ENCODE measurements at regions not wholly inside any gene's neighbourhood (a gene's known extent, or its start where the extent isn't known, plus 50 kb on each side); places are given as distances from the start of the nearest gene placed in this dataset.

DNA sequence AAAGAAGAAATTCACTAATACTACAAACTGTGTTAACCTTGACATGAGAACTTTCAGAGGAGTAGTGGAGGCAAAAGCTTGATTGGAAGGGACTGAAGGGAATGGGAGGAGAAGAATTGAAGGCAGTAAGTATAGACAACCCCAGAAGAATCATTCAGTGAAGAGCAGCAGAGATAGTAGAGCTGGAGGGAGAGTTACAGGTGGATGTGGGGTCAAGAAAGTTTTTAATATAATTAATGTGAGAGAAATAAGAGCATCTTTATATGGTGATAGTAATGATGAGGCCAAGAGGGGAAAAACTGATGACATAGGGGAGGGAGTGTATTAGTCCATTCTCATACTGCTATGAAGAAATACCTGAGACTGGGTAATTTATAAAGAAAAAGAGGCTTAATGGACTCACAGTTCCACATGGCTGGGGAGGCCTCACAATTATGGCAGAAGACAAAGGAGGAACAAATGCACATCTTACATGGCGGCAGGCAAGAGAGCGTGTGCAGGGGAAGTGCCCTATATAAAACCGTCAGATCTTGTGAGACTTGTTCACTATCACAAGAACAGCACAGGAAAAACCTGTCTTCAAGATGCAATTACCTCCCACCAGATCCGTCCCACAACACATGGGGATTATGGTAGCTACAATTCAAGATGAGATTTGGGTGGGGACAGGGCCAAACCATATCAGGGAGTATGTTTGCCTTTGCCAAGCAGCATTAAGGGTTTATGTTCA, 88.3 kb upstream of the PIK3CG start:
- no peak for DNase-seq

DNA sequence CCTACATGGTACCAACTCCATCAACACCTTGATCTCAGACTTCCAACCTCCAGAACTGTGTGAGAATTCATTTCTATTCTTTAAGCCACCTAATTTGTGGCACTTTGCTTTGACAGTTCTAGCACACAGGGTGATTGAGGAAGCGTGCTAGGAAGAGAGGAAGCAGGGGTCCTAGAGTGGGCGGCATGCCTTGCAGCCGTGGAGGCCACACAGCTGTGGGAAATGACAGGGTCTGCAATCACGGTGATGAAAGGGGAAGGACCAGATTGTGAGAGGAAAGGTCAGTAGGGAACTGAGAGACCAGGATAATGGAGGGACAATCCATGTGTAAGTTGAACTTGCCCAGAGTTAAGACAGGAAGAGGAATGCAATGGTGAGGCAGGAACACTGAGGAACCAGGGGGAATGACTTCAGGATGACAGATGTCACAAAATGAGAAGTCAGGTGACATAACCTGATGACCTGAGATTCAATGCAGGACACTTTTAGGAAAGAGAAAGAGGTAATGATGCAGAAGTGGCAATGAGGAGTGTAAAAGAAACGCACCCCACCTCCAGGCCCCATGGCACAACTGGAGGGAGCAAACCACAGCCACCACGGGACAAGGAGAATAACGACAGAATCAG, 87.3 kb upstream of the PIK3CG start:
- no peak for DNase-seq

DNA sequence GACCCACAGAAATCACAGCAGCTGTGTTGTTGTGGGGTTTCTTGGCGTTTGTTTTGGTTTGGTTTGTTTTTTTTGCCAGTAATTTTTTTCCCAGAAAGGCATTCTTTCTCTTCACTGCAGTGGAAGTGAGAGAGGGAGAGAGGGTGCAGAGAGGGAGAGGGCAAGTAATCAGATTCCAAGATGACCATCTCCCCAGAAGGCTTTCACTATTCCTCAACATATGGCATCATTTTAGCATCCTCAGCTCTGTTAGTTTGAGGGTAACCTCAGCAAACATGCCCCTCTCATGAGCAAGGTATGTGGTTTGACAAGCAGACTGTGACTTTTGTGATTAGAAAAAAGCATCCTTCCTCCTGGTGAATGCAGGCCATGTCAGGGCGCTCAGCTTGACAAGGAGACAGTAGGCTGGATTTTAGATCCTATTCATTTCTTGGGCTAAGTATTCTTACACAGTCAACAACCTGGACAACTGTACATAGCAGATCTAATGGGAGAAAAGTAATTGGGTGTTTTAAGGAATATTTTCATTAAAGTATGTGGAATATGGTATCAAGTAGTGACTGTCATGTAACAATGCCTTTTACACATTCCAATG, 86.3 kb upstream of the PIK3CG start:
- no peak for DNase-seq

DNA sequence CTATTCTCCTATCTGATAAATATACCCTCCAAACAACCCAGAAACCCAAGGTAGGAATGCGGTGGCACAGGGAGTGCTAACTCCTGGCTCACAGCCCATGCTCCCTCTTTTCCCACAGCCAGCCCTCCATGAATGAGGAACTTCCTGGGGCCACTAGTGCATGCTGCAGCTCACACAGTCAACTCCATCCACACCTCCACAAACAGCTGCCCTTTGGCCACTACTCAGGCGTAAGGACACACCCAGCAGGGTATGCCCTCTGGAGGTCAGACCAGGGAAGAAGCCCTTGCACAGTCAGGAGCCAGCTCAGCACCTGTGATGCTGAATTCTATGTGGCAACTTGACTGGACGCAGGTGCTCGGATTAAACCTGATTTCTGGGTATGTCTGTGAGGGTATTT, 85.2 kb upstream of the PIK3CG start:
- no peak for DNase-seq

GRCh38 chr7:106781007-106781406, 84.1 kb upstream of the PIK3CG start:
- no peak for DNase-seq

- DNase-seq, result no peak
These were observed 83.1 kb upstream of the PIK3CG start for GRCh38 chr7:106781828-106782544.

- DNase-seq, result no peak
These were observed 81.8 kb upstream of the PIK3CG start for GRCh38 chr7:106783286-106783685.

DNA sequence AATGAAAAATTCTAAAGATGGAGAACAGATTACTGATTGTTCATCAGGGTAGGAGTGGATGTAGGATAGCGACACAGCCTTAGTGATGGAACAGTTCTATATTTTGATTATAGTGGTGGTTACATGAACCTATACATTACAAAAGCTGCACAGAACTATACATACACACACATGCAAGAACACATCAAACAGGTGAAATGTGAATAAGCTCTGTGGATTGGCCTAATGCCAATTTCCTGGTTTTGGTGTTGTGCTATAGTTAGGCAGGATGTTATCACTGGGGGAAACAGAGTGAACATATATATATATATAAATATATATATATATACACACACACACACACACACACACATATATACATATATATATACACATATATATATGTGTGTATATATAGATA, 76.4 kb upstream of the PIK3CG start:
- no peak for DNase-seq

DNA sequence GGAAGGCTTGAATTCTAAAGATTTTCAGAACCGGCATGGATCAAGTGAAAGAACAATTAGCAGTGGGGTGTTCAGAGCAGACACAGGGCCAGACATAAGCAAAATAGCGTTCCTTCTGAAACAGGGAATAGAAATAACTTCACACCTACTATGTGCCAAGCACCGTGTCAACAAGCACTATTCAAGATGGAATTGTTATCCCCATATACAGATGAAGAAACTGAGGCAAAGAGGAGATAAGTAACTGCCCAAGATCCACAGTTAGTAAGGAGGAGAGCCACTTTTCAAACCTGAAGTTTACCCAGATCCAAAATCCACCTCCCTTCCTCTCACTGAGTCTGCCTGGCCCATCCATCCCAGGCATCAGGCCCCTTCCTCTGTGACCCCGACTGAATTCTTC, 73.6 kb upstream of the PIK3CG start:
- no peak for DNase-seq

DNA sequence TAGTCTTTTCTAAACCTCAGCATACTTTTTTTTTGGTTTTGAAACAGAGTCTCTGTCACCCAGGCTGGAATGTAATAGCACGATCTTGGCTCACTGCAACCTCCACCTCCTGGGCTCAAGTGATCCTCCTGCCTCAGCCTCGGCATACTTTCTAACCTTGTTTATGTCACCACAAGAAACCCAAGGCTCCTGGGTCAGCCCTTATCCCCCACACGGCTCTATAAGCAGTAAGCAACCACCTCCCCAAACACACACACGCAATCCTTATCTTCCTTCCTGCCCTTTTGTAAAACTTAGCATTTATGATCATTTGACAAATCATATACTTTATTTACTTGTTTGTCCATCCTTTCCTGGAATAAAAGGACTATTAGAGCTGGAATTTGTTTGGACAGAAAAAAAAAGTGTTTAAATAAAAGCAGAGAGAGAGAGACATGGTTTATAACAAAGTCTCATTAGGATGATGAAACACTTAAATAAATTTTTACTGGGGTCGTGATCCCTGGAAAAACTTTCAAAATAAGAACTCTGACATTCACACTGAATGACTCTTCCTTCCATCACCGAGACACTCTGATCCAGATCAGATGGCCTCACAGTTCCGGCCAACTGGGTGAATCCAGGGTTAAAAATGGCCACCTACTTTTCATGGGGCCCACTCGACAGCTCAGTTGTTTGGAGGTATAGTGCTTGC, 72.7 kb upstream of the PIK3CG start:
- DNase-seq, result no peak

- DNase-seq, result no peak
These were observed 71.8 kb upstream of the PIK3CG start for GRCh38 chr7:106793015-106793975.

DNA sequence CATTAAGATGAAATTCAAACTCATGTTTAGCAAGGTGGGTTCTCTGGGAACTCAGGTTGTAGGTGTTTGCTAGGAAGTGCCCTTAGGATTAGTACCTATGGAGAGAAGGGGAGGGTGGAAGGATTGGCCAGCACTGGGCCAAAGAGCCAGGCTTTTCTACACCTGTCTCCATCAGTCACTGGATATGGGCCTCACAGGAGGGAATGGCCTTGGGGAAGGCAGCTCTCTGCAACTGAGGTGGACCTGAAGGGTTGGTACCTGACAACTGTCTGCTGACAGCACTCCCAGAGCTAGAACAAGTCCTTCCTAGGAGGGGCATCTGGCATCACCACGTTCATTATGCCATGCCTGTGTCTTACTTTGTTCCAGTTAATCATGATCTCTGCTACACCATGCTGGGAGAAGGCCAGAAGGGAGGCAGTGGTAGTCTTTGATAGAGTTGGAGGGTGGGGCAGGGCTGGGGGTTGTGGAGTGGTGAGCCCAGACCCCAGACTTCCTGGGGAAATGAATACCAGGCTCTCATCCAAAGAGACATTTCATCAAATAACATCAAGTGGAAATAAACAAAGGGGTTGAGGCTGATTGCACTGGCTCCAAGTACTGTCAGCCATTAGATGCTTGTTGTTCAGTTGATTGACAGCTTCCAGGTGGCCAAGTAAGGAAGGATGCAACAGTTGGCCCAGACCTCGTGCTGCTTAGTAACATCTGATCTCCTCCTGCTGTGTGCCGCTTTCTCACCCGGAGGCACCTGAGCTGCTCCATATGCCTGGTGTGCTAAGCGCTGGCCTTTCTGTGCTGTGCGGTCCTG, 70.6 kb upstream of the PIK3CG start:
- DNase-seq, result no peak

DNA sequence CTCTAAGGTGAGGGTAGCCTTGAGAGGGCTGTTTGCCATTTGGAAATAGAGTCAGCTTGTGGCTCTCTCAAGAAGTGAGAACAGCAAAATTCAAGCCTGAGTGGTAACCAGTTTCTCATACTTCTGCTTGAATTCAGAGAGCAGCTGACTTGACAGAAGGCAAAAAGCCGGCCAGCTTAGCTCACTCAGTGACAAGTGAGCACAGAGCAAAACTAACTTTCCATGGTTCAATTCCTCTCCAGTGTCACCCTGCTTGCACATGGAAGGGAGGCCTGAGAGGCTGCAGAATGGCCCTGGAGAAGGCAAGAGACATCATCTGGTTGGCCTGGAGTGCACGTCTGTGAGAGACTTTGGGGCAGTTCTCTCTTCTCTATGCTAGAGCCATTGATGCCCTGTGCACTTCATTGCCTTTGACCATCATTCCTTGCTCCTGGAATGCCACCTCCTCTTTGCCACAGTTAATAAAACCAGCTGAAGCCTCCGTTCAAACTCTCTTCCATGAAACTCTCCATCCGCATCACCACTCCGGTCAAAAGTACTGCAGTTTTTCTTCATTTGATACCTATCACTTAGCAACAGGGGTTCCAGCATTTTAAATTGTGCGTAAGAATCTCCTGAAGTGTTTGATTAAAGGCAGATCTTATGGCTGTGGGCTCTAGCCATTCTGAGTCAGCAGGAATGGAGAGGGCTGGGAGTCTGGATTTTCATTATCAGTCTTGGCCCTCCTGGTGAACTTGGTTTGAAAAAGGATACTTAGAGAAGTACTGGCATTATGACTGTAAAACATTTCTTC, 69.8 kb upstream of the PIK3CG start:
- no peak for DNase-seq

DNA sequence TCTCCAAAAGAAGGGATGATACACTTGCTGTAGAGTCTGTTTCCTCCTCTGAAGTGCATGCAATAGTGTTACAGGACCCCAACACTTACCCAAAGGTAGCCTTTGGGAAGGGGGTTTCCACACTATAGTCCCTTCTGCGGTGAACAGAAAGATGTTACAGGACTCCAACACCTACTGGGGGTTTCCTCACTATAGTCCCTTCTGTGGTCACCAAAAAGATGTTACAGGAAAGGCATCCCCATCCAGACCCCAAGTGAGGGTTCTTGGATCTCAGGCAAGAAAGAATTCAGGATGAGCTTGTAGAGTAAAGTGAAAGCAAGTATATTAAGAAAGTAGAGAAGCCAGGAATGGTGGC, 69.2 kb upstream of the PIK3CG start:
- DNase-seq, result no peak

- DNase-seq, result no peak
These were observed 67.1 kb upstream of the PIK3CG start for GRCh38 chr7:106797937-106798336.

GRCh38 chr7:106802589-106802988, 62.5 kb upstream of the PIK3CG start:
- DNase-seq, result no peak

- no peak for DNase-seq
These were observed 58.5 kb upstream of the PIK3CG start for GRCh38 chr7:106806556-106806955.

DNA sequence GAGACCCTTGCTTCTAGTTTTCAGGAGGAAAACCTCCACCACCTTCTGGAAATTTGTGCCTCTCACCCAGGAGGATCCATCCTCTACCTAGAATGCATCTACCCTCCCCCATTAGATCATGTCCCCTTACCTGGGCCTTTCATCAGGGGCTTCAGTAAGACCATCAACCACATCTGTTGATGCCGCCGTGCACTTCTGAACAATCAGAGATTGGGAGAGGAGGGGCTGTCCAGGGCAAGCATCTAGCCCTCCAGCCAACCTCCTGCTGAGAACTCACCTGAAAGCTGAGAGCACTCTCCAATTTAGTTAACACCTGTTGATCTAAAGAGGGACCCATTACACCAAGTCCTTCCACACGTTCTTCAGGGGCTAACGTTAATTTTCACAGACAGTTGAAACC, 57.6 kb upstream of the PIK3CG start:
- no peak for DNase-seq

- DNase-seq, result no peak
These were observed 56.0 kb upstream of the PIK3CG start for GRCh38 chr7:106808967-106809635.

DNA sequence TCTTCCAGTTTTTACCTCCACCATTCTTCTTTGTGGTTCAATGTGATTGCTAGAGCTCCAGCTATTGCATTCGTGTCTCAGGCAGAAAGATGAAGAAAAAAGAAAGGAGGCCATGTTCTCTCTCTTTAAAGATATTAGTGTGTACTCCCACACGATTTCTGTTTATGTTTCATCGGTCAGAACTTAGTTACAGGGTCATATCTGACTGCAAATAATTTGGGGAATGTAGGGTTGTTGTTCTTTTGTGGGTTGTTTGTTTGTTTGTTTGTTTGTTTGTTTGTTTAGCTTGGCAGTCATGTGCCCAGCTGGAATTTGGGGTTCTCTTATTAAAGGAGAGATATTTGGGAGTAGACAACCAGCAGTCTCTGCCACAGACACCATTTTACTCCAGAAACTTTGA, 53.6 kb upstream of the PIK3CG start:
- no peak for DNase-seq
